ENCODE measurements at regions not wholly inside any gene's neighbourhood (a gene's known extent, or its start where the extent isn't known, plus 50 kb on each side); places are given as distances from the start of the nearest gene placed in this dataset.

GRCh38 chr6:110033101-110033500 is 55.0 kb downstream of the GPR6 start:
- TF ChIP-seq CTCF (IDR thresholded peaks at IDR 0.05): no peak
- no peak for TF ChIP-seq POLR2A (IDR thresholded peaks at IDR 0.05)
- no peaks in the 10 kb centered on the region for H3K4me1 ChIP-seq
- no peaks in the 10 kb centered on the region for H3K36me3 ChIP-seq
- DNase-seq: no peak
- no peaks in the 10 kb centered on the region for H3K9me3 ChIP-seq
- intact Hi-C loops (cut with DNase I): no loop called here
- no peak overlapping the region for H3K27ac ChIP-seq
- no peak overlapping the region for H3K4me3 ChIP-seq (replicated peaks in 1 of 3)
- WGBS, 2 donors: 91 to 98% methylated on average over 7 of the region's 7 CpGs
- H3K27me3 ChIP-seq: no peaks in the 10 kb centered on the region

- TF ChIP-seq POLR2A (IDR thresholded peaks at IDR 0.05) (no peak), CTCF (IDR thresholded peaks at IDR 0.05) (no peak)
- H3K27me3 ChIP-seq: no peaks in the 10 kb centered on the region
- H3K4me1 ChIP-seq: no peaks in the 10 kb centered on the region
- WGBS, 2 donors: 61 to 69% methylated on average over 10 of the region's 10 CpGs
- H3K27ac ChIP-seq: no peak overlapping the region
- H3K36me3 ChIP-seq: no peaks in the 10 kb centered on the region
- intact Hi-C loops (cut with DNase I): no loop called here
- no peak for DNase-seq
- H3K9me3 ChIP-seq: no peaks in the 10 kb centered on the region
- H3K4me3 ChIP-seq (replicated peaks in 1 of 3): no peak overlapping the region
Observed at GRCh38 chr6:110033749-110034666, 55.9 kb downstream of the GPR6 start.

GRCh38 chr6:110034667-110035036 is 56.5 kb downstream of the GPR6 start:
- no peaks in the 10 kb centered on the region for H3K4me1 ChIP-seq
- H3K27ac ChIP-seq: no peak overlapping the region
- no peaks in the 10 kb centered on the region for H3K36me3 ChIP-seq
- TF ChIP-seq POLR2A (IDR thresholded peaks at IDR 0.05) (no peak), CTCF (IDR thresholded peaks at IDR 0.05) (no peak)
- no peaks in the 10 kb centered on the region for H3K9me3 ChIP-seq
- H3K4me3 ChIP-seq (replicated peaks in 1 of 3): no peak overlapping the region
- intact Hi-C loops (cut with DNase I): no loop called here
- no peaks in the 10 kb centered on the region for H3K27me3 ChIP-seq
- 40 to 53% methylated on average over 8 of the region's 8 CpGs for WGBS, 2 donors
- DNase-seq: no peak

- Histone ChIP-seq H3K9me3 (no peaks in the 10 kb centered on the region), H3K36me3 (no peaks in the 10 kb centered on the region), H3K4me3 (replicated peaks in 1 of 3) (no peak overlapping the region), H3K4me1 (no peaks in the 10 kb centered on the region), H3K27me3 (no peaks in the 10 kb centered on the region), H3K27ac (no peak overlapping the region)
- intact Hi-C loops (cut with DNase I): no loop called here
- TF ChIP-seq POLR2A (IDR thresholded peaks at IDR 0.05) (no peak), CTCF (IDR thresholded peaks at IDR 0.05) (no peak)
- WGBS, 2 donors: 88 to 97% methylated on average over 5 of the region's 5 CpGs
- no peak for DNase-seq
Observed at GRCh38 chr6:110035321-110035720, 57.2 kb downstream of the GPR6 start.
